Bronchial epithelial cell (primary cell): ENCODE measurements at regions not wholly inside any gene's neighbourhood (a gene's known extent, or its start where the extent isn't known, plus 50 kb on each side); places are given as distances from the start of the nearest gene placed in this dataset.

Experiments
- DNase-seq: peaks from one replicate; pipeline ENCODE4 v3.0.0-alpha.2; 2010; ENCODE audit warnings: low read depth
- FAIRE-seq: peaks from 2 replicates; lab custom pipeline; 2011; peaks lifted over from hg19 to GRCh38; lab: Jason Lieb, UNC
- H3K27me3 ChIP-seq: 2 replicates; pipeline ENCODE4 v1.5.1; 2011; ENCODE audit warnings: low read length; ENCODE audit not compliant: control insufficient read depth, insufficient read depth
- H3K36me3 ChIP-seq: 2 replicates; pipeline ENCODE4 v1.5.1; 2011; ENCODE audit warnings: low read length; ENCODE audit not compliant: control insufficient read depth, insufficient read depth
- H3K4me3 ChIP-seq: 2 replicates; pipeline ENCODE4 v1.5.1; 2011; ENCODE audit warnings: mild to moderate bottlenecking, low read depth, low read length, control low read depth
- CTCF ChIP-seq: IDR thresholded peaks from 2 replicates; pipeline ENCODE4 v1.5.1; 2011; ENCODE audit warnings: mild to moderate bottlenecking, moderate library complexity, low read length, control low read depth, inconsistent platforms; ENCODE audit not compliant: insufficient read depth, severe bottlenecking

DNA sequence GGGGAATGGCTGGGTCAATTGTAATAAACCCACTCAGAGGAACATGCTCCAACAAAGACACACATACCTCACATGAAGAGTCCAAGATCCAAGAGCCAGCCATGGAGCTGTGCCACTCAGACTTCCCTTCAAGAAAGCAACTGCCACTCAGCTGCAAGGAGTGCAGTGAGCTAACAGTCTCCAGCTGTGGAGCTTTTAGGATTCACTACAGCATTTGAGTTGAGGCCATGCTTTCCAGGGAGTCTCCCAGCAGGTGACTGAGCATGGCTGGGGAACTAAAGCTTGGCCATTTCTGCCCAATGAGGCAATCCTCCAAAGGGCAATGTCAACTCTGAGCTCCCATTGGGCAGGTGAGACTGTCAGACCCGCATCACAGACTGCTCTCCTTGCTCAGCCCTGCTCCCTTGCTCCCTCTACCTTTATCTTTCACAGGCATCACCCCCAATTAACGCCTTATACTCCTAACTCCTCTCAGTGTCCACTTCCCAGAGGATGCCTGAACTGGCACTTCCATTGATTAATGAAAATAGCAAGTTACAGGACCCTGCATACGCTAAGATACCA lies 165.3 kb upstream of the CTNNB1 start:
- Histone ChIP-seq H3K4me3 (no peak overlapping the region), H3K36me3 (no peaks in the 10 kb centered on the region), H3K27me3 (no peaks in the 10 kb centered on the region)
- DNase-seq: no peak
- no peak for TF ChIP-seq CTCF
- FAIRE-seq: no peak

DNA sequence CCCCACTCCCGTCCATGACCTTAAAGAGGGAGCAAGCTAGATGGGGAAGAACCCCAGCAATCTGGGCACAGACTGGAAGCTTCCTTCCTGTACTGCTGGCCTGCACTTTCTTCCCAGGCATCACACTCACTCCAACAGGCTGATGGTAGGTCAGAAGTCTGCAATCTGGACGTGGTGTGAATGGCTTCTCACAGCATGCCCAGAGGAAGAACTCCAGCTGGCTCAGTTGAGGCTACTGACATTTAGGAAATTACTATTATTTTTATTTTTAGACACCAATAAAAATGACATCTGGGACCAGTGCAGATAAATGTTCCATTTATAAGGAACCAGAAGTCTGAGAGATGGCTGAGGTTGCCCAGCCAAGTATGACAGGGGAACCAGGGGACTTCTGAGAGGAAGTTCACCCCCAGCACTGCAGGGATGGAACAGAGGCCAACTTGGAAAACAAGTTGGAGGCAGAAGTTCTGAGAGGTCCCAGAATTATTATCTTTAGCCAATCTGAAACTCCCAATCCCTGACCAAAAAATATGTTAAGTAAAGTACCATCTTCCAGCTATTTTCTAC lies 163.8 kb upstream of the CTNNB1 start:
- DNase-seq (no peak), FAIRE-seq (no peak)
- H3K4me3 ChIP-seq: no peak overlapping the region
- TF ChIP-seq CTCF: no peak
- no peaks in the 10 kb centered on the region for H3K36me3 ChIP-seq
- H3K27me3 ChIP-seq: no peaks in the 10 kb centered on the region

DNA sequence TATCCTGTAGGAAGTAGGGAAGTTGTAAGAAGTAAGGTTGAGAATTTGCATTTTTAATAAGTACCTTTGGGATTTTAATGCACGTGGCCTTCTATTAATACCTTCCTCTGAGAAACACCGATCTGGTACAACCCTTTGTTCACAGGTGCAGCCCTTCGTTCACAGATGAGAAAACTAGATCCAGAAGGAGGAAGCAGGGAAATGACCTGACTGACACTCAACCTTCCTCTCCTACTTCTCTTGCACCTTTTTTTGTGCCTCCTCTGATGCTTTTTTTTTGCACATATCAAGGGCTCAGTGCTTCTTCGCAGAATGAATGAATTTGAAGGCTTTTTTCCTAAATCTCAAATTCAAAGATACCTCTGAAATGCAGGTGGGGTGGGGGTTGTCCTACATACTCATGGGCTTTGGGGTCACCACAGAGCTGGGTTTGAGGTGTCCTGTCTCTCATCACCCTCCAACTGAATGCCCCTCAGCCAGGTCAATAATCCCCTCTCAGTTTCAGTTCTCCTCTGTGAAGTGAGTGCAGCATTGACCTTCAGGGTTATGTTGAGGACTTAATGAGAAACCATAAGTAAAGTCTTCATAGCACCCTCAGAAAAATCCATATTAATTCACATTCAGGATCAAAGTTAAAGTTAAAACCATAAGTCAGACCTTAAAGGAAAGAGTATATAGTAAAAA lies 161.5 kb upstream of the CTNNB1 start:
- H3K36me3 ChIP-seq: no peaks in the 10 kb centered on the region
- H3K27me3 ChIP-seq: no peaks in the 10 kb centered on the region
- DNase-seq: no peak
- no peak for TF ChIP-seq CTCF
- H3K4me3 ChIP-seq: no peak overlapping the region
- no peak for FAIRE-seq

DNA sequence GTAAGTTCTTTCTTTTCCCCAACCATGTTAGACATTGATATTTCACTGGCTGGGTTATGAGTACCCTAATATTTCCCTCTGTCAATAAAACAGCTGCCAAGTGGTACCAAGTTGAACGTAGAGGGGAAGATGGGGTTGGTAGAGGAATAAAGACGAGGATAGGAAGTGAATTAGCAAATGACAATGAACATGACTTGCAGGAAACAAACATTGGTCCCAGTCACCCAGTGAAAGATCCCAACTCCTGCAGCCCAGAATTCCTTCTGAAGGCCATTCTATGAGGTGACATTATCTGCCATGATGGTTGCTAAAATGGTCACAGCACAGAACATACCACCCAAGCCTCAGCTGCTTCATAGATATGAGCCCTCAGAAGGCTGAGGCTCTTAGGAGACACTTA lies 159.0 kb upstream of the CTNNB1 start:
- TF ChIP-seq CTCF: no peak
- H3K36me3 ChIP-seq: no peaks in the 10 kb centered on the region
- peak; percentile 28 for FAIRE-seq
- no peak overlapping the region for H3K4me3 ChIP-seq
- H3K27me3 ChIP-seq: no peaks in the 10 kb centered on the region
- no peak for DNase-seq

DNA sequence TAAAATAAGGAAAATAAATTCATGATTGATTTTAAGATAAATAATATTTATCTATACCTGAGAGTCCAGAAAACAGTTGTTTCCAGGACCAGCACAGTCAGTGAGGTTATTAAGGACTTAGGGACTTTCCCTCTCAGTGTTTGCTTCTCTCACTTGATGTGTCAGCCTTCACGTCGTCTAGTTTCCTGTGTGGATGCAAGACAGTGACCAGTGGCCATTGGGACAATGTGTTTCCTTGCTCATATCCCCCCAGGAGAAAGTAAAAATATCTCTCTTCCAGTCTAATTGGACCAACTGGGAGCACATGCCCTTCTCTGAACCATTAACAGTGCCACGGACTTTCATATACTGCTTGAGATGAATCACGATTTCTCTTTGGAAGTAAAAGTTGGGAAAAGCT lies 157.8 kb upstream of the CTNNB1 start:
- TF ChIP-seq CTCF: no peak

GRCh38 chr3:41041899-41042298 lies 157.4 kb upstream of the CTNNB1 start:
- peak; percentile 28 for FAIRE-seq
- DNase-seq: no peak
- Histone ChIP-seq H3K36me3 (no peaks in the 10 kb centered on the region), H3K27me3 (no peaks in the 10 kb centered on the region), H3K4me3 (no peak overlapping the region)
- TF ChIP-seq CTCF: no peak

More for the DNA sequence above, 157.8 kb upstream of the CTNNB1 start:
- H3K36me3 ChIP-seq: no peaks in the 10 kb centered on the region
- no peak for FAIRE-seq
- DNase-seq: peak; percentile 28
- H3K4me3 ChIP-seq: no peak overlapping the region
- no peaks in the 10 kb centered on the region for H3K27me3 ChIP-seq
